ENCODE measurements at regions not wholly inside any gene's neighbourhood (a gene's known extent, or its start where the extent isn't known, plus 50 kb on each side); places are given as distances from the start of the nearest gene placed in this dataset.
A peak's percentile ranks its signal among the peaks of the same experiment; 100 is the strongest.
"Not testable (repeated sequence)": the region's sequence is repeated elsewhere in the genome, so short reads cannot be mapped to it uniquely, and the experiment has no call there.

DNA sequence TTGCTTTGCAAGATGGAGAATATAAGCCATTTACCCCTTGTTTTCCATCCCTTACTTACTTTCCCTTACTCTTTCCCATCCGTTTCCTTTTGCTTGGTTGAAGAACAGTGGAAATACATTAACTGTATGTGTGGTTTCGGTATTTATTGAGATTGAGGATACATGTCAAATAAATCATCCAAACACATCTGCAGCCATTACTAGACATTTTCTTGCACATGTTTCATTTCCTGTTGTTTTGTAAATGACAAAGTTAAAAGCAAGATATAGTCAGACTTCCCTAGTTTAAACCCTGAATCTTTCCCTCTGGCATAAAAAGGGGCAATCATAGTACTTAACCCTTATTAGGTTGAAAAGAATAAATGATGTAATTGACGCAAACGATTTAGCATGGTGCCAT lies 82.1 kb upstream of the BCHE start:
- Mint-ChIP-seq H3K9me3 (peaks cover 0 to 19% (median 10%) of the 10 kb centered on the region in 8 donors), H3K36me3 (no peaks in the 10 kb centered on the region), H3K27ac (no peak overlapping the region), H3K4me1 (no peaks in the 10 kb centered on the region), H3K27me3 (no peaks in the 10 kb centered on the region), H3K4me3 (no peak overlapping the region)
- no peak for DNase-seq
- Histone ChIP-seq H3K4me1 (ENCODE audit: insufficient read depth, low read length) (no peaks in the 10 kb centered on the region), H3K36me3 (ENCODE audit: insufficient read depth, low read length) (no peaks in the 10 kb centered on the region), H3K27ac (ENCODE audit: low read depth, low read length) (no peak overlapping the region), H3K27me3 (ENCODE audit: insufficient read depth, low read length) (no peaks in the 10 kb centered on the region), H3K9me3 (ENCODE audit: control insufficient read depth in 1 of 2, low read length in 2 of 2) (no peaks in the 10 kb centered on the region), H3K4me3 (ENCODE audit: low read length in 2 of 2) (no peak overlapping the region)
- POLR2A ChIA-PET (ENCODE audit: partially characterized antibody), result no interaction called here
- CTCF ChIA-PET (ENCODE audit: partially characterized antibody), result no interaction called here
- intact Hi-C loops (cut with micrococcal nuclease), result no loop called here

DNA sequence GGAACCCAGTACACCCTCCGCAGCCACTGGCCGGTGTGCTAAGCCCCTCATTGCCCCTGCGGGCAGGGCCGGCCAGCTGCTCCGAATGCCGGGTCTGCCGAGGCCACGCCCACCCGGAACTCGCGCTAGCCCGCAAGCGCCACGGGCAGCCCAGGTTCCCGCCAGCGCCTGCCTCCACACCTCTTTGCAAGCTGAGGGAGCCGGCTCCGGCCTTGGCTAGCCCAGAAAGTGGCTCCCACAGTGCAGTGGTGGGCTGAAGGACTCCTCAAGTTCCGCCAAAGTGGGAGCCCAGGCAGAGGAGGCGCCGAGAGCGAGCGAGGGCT lies 81.4 kb upstream of the BCHE start:
- ChIA-PET CTCF (ENCODE audit: partially characterized antibody) (no interaction called here), POLR2A (ENCODE audit: partially characterized antibody) (no interaction called here)
- Histone ChIP-seq H3K9me3 (ENCODE audit: control insufficient read depth in 1 of 2, low read length in 2 of 2) (no peaks in the 10 kb centered on the region), H3K27ac (ENCODE audit: low read depth, low read length) (no peak overlapping the region), H3K4me3 (ENCODE audit: low read length in 2 of 2) (no peak overlapping the region), H3K36me3 (ENCODE audit: insufficient read depth, low read length) (no peaks in the 10 kb centered on the region), H3K27me3 (ENCODE audit: insufficient read depth, low read length) (no peaks in the 10 kb centered on the region), H3K4me1 (ENCODE audit: insufficient read depth, low read length) (no peaks in the 10 kb centered on the region)
- no peak overlapping the region for H3K27ac Mint-ChIP-seq
- intact Hi-C loops (cut with micrococcal nuclease), result no loop called here
- H3K4me1 Mint-ChIP-seq, result no peaks in the 10 kb centered on the region
- peaks cover 0 to 19% (median 10%) of the 10 kb centered on the region in 8 donors for H3K9me3 Mint-ChIP-seq
- DNase-seq, result no peak
- H3K4me3 Mint-ChIP-seq, result no peak overlapping the region
- no peaks in the 10 kb centered on the region for H3K36me3 Mint-ChIP-seq
- H3K27me3 Mint-ChIP-seq, result no peaks in the 10 kb centered on the region

DNA sequence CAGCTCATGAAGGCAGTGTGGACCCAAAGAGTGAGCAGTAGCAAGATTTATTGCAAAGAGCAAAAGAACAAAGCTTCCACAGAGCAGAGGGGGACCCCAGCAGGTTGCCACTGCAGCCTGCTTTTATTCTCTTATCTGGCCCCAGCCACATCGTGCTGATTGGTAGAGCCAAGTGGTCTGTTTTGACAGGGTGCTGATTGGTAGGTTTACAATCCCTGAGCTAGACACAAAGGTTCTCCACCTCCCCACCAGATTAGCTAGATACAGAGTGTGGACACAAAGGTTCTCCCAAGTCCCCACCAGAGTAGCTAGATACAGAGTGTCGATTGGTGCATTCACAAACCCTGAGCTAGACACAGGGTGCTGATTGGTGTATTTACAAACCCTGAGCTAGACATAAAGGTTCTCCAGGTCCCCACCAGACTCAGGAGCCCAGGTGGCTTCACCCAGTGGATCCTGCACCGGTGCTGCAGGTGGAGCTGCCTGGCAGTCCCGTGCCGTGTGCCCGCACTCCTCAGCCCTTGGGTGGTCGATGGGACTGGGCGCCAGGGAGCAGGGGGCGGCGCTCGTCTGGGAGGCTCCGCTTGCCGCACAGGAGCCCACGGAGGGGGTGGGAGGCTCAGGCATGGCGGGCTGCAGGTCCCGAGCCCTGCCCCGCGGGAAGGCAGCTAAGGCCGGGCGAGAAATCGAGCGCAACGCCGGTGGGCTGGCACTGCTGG lies 80.9 kb upstream of the BCHE start:
- H3K27me3 Mint-ChIP-seq; H3K36me3 Mint-ChIP-seq; intact Hi-C loops (cut with micrococcal nuclease); H3K4me1 ChIP-seq (ENCODE audit: insufficient read depth, low read length); H3K27me3 ChIP-seq (ENCODE audit: insufficient read depth, low read length); H3K4me3 ChIP-seq (ENCODE audit: low read length in 2 of 2); H3K4me3 Mint-ChIP-seq; DNase-seq; POLR2A ChIA-PET (ENCODE audit: partially characterized antibody); H3K36me3 ChIP-seq (ENCODE audit: insufficient read depth, low read length); H3K27ac Mint-ChIP-seq; H3K9me3 ChIP-seq (ENCODE audit: control insufficient read depth in 1 of 2, low read length in 2 of 2); H3K4me1 Mint-ChIP-seq; H3K27ac ChIP-seq (ENCODE audit: low read depth, low read length); CTCF ChIA-PET (ENCODE audit: partially characterized antibody): not testable (repeated sequence)
- H3K9me3 Mint-ChIP-seq, result peaks cover 0 to 19% (median 10%) of the 10 kb centered on the region in 8 donors

DNA sequence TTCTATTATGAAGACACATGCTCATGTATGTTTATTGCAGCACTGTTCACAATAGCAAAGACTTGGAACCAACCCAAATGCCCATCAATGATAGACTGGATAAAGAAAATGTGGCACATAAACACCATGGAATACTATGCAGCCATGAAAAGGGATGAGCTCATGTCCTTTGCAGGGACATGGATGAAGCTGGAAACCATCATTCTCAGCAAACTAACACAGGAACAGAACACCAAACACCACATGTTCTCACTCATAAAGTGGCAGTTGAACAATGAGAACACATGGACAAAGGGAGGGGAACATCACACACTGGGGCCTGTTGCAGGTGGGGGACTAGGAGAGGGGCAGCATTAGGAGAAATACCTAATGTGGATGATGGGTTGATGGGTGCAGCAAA lies 77.9 kb upstream of the BCHE start:
- H3K27me3 Mint-ChIP-seq; H3K4me1 Mint-ChIP-seq; H3K27ac ChIP-seq (ENCODE audit: low read depth, low read length); H3K36me3 ChIP-seq (ENCODE audit: insufficient read depth, low read length); H3K36me3 Mint-ChIP-seq; CTCF ChIA-PET (ENCODE audit: partially characterized antibody); H3K9me3 ChIP-seq (ENCODE audit: control insufficient read depth in 1 of 2, low read length in 2 of 2); H3K4me1 ChIP-seq (ENCODE audit: insufficient read depth, low read length); H3K27me3 ChIP-seq (ENCODE audit: insufficient read depth, low read length); DNase-seq; POLR2A ChIA-PET (ENCODE audit: partially characterized antibody); H3K4me3 ChIP-seq (ENCODE audit: low read length in 2 of 2); intact Hi-C loops (cut with micrococcal nuclease): not testable (repeated sequence)
- peak overlapping the region in 1 of 8 donors; percentile 28 for H3K4me3 Mint-ChIP-seq
- H3K9me3 Mint-ChIP-seq, result peaks cover 3 to 16% (median 9%) of the 10 kb centered on the region in 8 donors
- H3K27ac Mint-ChIP-seq, result peak overlapping the region in 1 of 7 donors; percentile 62

DNA sequence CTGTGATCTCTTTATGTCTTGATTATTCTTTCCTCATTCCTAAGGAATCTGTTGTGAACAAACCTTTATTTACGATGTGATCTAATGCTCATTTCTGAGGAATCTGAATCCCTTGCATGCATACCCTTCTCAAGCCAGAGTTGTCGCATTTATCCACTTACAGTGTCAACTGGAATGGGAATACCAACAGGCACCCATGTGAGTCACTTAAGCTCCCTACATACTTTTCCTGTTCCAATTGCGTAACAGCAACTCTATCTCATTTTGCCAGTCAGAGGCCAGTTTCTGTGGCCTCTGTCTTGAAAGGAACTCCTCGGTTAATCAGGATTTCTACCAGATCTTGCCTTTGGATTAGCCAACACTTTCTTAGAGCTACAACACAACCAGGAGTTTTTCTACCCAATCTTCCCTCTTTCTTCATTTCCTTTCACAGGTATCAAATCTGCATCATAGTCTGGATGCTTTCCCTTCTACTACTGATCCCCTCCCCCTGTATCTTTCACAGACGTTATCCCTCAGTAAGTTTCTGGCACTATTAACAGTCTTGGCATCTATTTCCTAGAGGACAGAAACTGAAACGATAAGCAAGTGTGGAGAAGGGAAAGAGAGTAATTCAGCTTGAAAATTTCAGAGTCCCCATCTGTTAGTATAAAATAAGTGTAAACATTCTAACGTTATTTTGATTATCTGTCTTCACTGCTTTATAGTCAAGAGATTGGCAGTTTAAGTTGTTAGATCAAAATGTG lies 66.8 kb upstream of the BCHE start:
- no peak overlapping the region for H3K4me3 ChIP-seq (ENCODE audit: low read length in 2 of 2)
- H3K4me1 ChIP-seq (ENCODE audit: insufficient read depth, low read length), result no peaks in the 10 kb centered on the region
- peaks cover 0 to 8% (median 2%) of the 10 kb centered on the region in 8 donors for H3K9me3 Mint-ChIP-seq
- H3K27me3 ChIP-seq (ENCODE audit: insufficient read depth, low read length), result no peaks in the 10 kb centered on the region
- H3K4me3 Mint-ChIP-seq, result no peak overlapping the region
- intact Hi-C loops (cut with micrococcal nuclease), result no loop called here
- no peaks in the 10 kb centered on the region for H3K9me3 ChIP-seq (ENCODE audit: control insufficient read depth in 1 of 2, low read length in 2 of 2)
- H3K36me3 Mint-ChIP-seq, result no peaks in the 10 kb centered on the region
- no peak overlapping the region for H3K27ac Mint-ChIP-seq
- POLR2A ChIA-PET (ENCODE audit: partially characterized antibody), result no interaction called here
- no peak for DNase-seq
- H3K4me1 Mint-ChIP-seq, result no peaks in the 10 kb centered on the region
- H3K27me3 Mint-ChIP-seq, result no peaks in the 10 kb centered on the region
- H3K36me3 ChIP-seq (ENCODE audit: insufficient read depth, low read length), result no peaks in the 10 kb centered on the region
- CTCF ChIA-PET (ENCODE audit: partially characterized antibody), result no interaction called here
- H3K27ac ChIP-seq (ENCODE audit: low read depth, low read length), result no peak overlapping the region

DNA sequence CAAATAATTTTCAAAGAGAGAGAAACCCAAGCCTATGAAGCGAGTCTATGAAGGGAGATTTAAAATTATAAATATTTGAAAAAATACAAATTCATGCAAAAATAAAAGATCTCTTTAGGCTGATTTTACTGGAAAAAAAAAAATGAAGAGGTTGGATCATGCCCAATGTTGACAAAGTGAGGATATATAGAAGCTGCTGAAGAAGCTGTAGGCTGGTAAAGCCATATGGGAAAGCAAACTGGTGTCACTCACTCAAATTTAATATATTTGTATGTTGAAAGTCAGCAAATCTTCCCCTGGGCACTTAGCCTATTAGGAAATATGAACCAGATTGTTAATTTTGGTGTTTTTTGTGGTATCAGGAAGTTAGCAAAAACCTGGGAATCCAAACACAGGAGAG lies 61.8 kb upstream of the BCHE start:
- DNase-seq, result no peak
- no peak overlapping the region for H3K4me3 ChIP-seq (ENCODE audit: low read length in 2 of 2)
- no peaks in the 10 kb centered on the region for H3K36me3 ChIP-seq (ENCODE audit: insufficient read depth, low read length)
- no peak overlapping the region for H3K27ac ChIP-seq (ENCODE audit: low read depth, low read length)
- ChIA-PET POLR2A (ENCODE audit: partially characterized antibody) (no interaction called here), CTCF (ENCODE audit: partially characterized antibody) (no interaction called here)
- H3K4me1 ChIP-seq (ENCODE audit: insufficient read depth, low read length), result no peaks in the 10 kb centered on the region
- no peaks in the 10 kb centered on the region for H3K27me3 Mint-ChIP-seq
- no peak overlapping the region for H3K27ac Mint-ChIP-seq
- no peaks in the 10 kb centered on the region for H3K9me3 ChIP-seq (ENCODE audit: control insufficient read depth in 1 of 2, low read length in 2 of 2)
- H3K27me3 ChIP-seq (ENCODE audit: insufficient read depth, low read length), result no peaks in the 10 kb centered on the region
- H3K36me3 Mint-ChIP-seq, result no peaks in the 10 kb centered on the region
- no peak overlapping the region for H3K4me3 Mint-ChIP-seq
- peaks cover 0 to 11% (median 2%) of the 10 kb centered on the region in 8 donors for H3K9me3 Mint-ChIP-seq
- no peaks in the 10 kb centered on the region for H3K4me1 Mint-ChIP-seq
- intact Hi-C loops (cut with micrococcal nuclease), result no loop called here

DNA sequence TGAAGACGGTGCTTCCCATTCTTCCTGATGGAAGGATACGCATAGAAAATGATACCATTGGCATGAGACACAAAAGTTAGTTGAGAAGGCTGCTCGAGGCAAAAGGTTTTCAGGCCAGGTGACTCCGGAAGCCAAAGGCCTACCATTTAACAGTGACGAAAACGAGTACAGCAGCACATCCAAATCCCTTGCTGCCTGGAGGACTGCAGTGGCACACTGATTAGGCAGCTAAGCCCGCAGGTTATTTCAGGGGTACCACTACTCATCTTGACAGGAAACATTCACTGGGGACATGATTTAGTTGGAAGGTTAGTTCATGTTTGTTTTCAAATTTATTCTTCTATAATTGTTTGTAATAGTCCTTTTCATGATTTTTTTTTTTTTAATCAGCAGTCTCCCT lies 59.9 kb upstream of the BCHE start:
- no peaks in the 10 kb centered on the region for H3K4me1 ChIP-seq (ENCODE audit: insufficient read depth, low read length)
- Mint-ChIP-seq H3K27me3 (no peaks in the 10 kb centered on the region), H3K27ac (no peak overlapping the region), H3K36me3 (no peaks in the 10 kb centered on the region), H3K4me1 (no peaks in the 10 kb centered on the region), H3K9me3 (peaks cover 0 to 6% (median 0%) of the 10 kb centered on the region in 8 donors), H3K4me3 (no peak overlapping the region)
- ChIA-PET POLR2A (ENCODE audit: partially characterized antibody) (no interaction called here), CTCF (ENCODE audit: partially characterized antibody) (no interaction called here)
- no peaks in the 10 kb centered on the region for H3K27me3 ChIP-seq (ENCODE audit: insufficient read depth, low read length)
- no peaks in the 10 kb centered on the region for H3K9me3 ChIP-seq (ENCODE audit: control insufficient read depth in 1 of 2, low read length in 2 of 2)
- H3K36me3 ChIP-seq (ENCODE audit: insufficient read depth, low read length), result no peaks in the 10 kb centered on the region
- H3K27ac ChIP-seq (ENCODE audit: low read depth, low read length), result no peak overlapping the region
- no peak overlapping the region for H3K4me3 ChIP-seq (ENCODE audit: low read length in 2 of 2)
- no peak for DNase-seq
- intact Hi-C loops (cut with micrococcal nuclease), result no loop called here
